HG02571 (cell line): ENCODE measurements at regions not wholly inside any gene's neighbourhood (a gene's known extent, or its start where the extent isn't known, plus 50 kb on each side); places are given as distances from the start of the nearest gene placed in this dataset.
A peak's percentile ranks its signal among the peaks of the same experiment; 100 is the strongest.
"Not testable (repeated sequence)": the region's sequence is repeated elsewhere in the genome, so short reads cannot be mapped to it uniquely, and the experiment has no call there.

Experiments
- ATAC-seq: cut with Tn5 transposase; IDR thresholded peaks from one replicate; pipeline ENCODE4 v1.9.1; 2021; ENCODE audit warnings: mild to moderate bottlenecking, moderate library complexity; ENCODE audit not compliant: unreplicated experiment

GRCh38 chr6:140809694-140810101 is 1323.0 kb upstream of the GJE1 start:
- peak; percentile 86 for ATAC-seq

GRCh38 chr6:140806431-140806830 is 1326.3 kb upstream of the GJE1 start:
- ATAC-seq: no peak

- ATAC-seq: no peak
Observed at GRCh38 chr6:140794544-140794943, 1338.2 kb upstream of the GJE1 start.

GRCh38 chr6:140790109-140790508 is 1342.6 kb upstream of the GJE1 start:
- ATAC-seq: no peak

GRCh38 chr6:140789466-140789865 is 1343.3 kb upstream of the GJE1 start:
- no peak for ATAC-seq

- no peak for ATAC-seq
Observed at GRCh38 chr6:140785926-140786325, 1346.8 kb upstream of the GJE1 start.

- no peak for ATAC-seq
Observed at GRCh38 chr6:140784573-140784972, 1348.2 kb upstream of the GJE1 start.

GRCh38 chr6:140783504-140783903 is 1349.2 kb upstream of the GJE1 start:
- not testable (repeated sequence) for ATAC-seq

GRCh38 chr6:140782941-140783340 is 1349.8 kb upstream of the GJE1 start:
- ATAC-seq: no peak

- ATAC-seq: no peak
Observed at GRCh38 chr6:140779991-140780596, 1352.6 kb upstream of the GJE1 start.

GRCh38 chr6:140779341-140779740 is 1353.4 kb upstream of the GJE1 start:
- ATAC-seq: no peak

- ATAC-seq: no peak
Observed at GRCh38 chr6:140777780-140778179, 1354.9 kb upstream of the GJE1 start.

- no peak for ATAC-seq
Observed at GRCh38 chr6:140775061-140775460, 1357.7 kb upstream of the GJE1 start.

GRCh38 chr6:140774080-140774505 is 1358.6 kb upstream of the GJE1 start:
- ATAC-seq: peak; percentile 98

GRCh38 chr6:140773276-140773675 is 1359.4 kb upstream of the GJE1 start:
- no peak for ATAC-seq

GRCh38 chr6:140772576-140772975 is 1360.1 kb upstream of the GJE1 start:
- no peak for ATAC-seq

- ATAC-seq: no peak
Observed at GRCh38 chr6:140768133-140768532, 1364.6 kb upstream of the GJE1 start.

- no peak for ATAC-seq
Observed at GRCh38 chr6:140766999-140767398, 1365.7 kb upstream of the GJE1 start.

GRCh38 chr6:140758169-140758877 is 1374.4 kb upstream of the GJE1 start:
- ATAC-seq: no peak

- no peak for ATAC-seq
Observed at GRCh38 chr6:140752234-140752633, 1377.8 kb upstream of the CITED2 start.

- ATAC-seq: no peak
Observed at GRCh38 chr6:140747114-140747513, 1372.7 kb upstream of the CITED2 start.

- peak; percentile 88 for ATAC-seq
Observed at GRCh38 chr6:140744659-140745320, 1370.3 kb upstream of the CITED2 start.
